ENCODE measurements at regions not wholly inside any gene's neighbourhood (a gene's known extent, or its start where the extent isn't known, plus 50 kb on each side); places are given as distances from the start of the nearest gene placed in this dataset.

DNA sequence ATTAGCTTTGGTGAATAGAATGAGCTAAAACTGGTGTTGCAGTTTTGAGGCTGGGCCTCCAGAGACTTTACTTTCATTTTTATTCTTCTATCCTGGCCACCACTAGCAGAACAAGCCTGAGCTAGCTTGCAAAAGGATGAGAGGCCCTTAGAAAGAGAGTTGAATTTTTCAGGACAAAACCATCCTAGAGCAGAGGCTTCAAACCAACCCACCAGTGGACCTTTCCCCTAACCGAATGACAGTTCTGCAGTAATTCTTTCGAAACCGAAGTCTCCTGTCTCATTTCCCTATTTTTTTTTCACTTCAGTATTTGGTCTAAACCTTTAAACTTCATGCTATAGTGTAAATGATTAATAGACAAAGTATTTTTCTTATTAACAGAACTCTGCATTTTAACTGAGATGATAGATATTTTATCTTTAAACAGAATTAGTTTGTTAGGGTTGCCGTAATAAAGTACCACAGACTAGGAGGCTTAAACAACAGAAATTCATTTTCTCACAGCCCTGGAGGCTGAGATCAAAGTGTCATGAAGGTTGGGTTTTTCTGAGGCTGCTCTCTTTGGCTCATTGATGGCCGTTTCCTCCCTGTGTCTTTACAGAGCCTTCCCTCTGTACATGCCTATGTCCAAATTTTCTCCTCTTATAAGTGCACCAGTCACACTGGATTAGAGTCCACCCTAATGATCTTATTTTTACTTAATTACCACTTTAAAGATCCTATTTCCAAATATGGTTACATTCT, 80.6 kb upstream of the PAK5 start:
- no peak for ATAC-seq
- no peak for DNase-seq

DNA sequence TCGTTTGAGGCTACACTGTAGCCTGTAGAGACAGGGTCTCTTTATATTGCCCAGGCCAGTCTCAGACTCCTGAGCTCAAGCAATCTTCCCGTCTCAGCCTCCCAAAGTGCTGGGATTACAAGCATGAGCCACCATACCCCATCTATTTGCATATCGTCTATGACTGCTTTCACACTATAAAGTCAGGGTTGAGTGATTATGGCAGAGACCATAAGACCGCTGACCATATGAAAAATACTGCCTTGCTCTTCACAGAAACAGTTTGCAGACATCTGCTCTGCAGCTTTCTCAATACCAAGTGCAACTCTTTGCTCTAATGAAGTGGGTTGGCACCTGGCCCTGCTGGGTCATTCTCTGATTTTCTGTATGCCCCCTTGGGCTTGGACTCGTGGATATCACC, 79.5 kb upstream of the PAK5 start:
- no peak for ATAC-seq
- DNase-seq = no peak

GRCh38 chr20:9916761-9917160, 77.9 kb upstream of the PAK5 start:
- ATAC-seq (no peak), DNase-seq (no peak)

DNA sequence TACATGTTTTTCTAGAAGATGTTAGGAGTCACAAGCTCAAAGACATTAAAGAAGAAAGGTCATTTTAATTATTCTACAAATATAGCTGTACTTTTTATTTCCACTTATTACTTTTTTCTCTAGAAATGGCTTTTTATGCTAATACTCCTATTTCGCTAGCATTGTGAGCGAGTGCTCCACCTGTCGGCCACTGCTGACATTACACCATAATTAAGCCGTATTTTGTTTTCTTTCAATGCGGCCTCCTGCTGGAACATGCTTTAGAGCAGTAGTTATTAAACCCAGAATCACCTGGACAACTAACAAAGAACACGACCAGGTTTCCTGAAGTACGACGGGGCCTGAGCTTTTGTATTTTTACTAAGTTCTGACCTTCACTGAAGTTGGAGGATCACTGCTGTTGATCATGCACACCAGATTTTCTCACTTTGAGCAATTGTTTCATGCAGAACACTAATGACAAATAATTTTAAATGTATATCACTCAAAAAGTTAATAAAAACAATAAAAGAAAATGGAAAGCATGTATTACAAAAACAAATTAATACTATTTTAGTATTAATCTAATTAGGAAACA, 74.1 kb upstream of the PAK5 start:
- ATAC-seq (no peak), DNase-seq (peak; percentile 44)

- ATAC-seq (no peak), DNase-seq (no peak)
These were observed 73.4 kb upstream of the PAK5 start for GRCh38 chr20:9912290-9912689.

GRCh38 chr20:9911519-9911918, 72.6 kb upstream of the PAK5 start:
- ATAC-seq (no peak), DNase-seq (no peak)

GRCh38 chr20:9909167-9909566, 70.3 kb upstream of the PAK5 start:
- DNase-seq (no peak), ATAC-seq (no peak)

DNA sequence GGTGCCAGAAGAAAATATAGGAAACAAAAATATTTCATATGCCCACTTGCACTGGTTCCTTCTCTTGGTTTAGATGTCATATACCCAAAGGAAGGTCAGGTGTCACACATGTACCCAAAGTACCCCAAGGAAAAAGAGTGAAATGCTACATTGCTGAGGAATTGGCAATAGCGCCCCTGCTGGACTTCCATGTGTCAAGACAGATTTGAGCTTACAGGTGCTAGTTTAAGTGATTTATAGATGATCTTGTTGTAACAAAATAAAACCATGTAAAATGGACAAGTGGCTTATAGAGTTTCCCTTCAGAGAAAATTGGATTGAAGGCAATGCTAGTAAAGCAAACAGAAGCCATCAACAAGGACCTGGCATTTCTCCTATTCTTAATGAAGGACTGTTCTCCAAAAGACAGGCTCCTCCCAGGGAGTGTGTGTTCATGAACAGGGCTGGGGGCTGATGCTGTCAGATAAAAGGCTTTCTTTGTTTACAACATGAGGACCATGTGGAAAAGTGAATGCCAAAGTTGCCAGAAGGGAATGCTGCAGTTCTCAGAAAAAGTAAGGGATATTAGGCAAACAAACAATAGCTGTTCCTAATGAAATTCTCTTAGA, 64.3 kb upstream of the PAK5 start:
- no peak for DNase-seq
- ATAC-seq = no peak

GRCh38 chr20:9889270-9889981, 50.5 kb upstream of the PAK5 start:
- no peak for ATAC-seq
- DNase-seq = no peak
